ENCODE measurements at regions not wholly inside any gene's neighbourhood (a gene's known extent, or its start where the extent isn't known, plus 50 kb on each side); places are given as distances from the start of the nearest gene placed in this dataset.

- Histone ChIP-seq H3K4me1 (peaks cover 3 to 22% of the 10 kb centered on the region in 2 donors), H3K9me3 (no peaks in the 10 kb centered on the region), H3K27ac (peak overlapping the region; percentile 78 to 86), H3K36me3 (no peaks in the 10 kb centered on the region), H3K4me3 (no peak overlapping the region), H3K27me3 (no peaks in the 10 kb centered on the region)
- DNase-seq (ENCODE audit: low spot score in 2 of 2) = no peak
- intact Hi-C loops (cut with DNase I) = no loop called here
- TF ChIP-seq CTCF (IDR thresholded peaks at IDR 0.05) = no peak
These were observed 65.6 kb upstream of the ERRFI1 start for GRCh38 chr1:8091691-8092090.

DNA sequence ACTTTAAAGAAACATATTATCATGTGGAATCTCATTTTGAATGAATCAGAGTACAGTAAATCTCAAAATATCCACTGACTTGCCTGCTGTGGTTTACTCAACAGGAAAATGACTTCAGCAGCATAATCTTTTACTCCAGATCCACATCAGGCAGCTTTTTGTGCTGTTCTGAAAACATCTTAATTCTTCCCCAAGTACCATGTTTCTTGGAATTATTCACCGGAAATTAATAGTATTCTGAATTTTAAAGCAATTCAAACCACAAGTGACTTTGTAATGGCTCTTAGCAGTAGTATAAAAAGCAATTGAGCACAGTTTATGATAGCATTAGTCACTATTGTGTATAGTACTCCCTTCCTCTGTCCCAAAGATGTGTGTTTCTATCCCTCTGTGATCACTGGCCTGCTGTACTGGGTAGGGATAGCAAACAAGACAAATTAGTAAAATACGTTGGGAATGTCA is 64.2 kb upstream of the ERRFI1 start:
- Histone ChIP-seq H3K36me3 (no peaks in the 10 kb centered on the region), H3K4me3 (no peak overlapping the region), H3K4me1 (peaks cover 0 to 16% of the 10 kb centered on the region in 2 donors), H3K27ac (peak overlapping the region; percentile 78 to 86), H3K27me3 (no peaks in the 10 kb centered on the region), H3K9me3 (no peaks in the 10 kb centered on the region)
- TF ChIP-seq CTCF (IDR thresholded peaks at IDR 0.05) = no peak
- intact Hi-C loops (cut with DNase I) = no loop called here
- DNase-seq (ENCODE audit: low spot score in 2 of 2) = no peak

DNA sequence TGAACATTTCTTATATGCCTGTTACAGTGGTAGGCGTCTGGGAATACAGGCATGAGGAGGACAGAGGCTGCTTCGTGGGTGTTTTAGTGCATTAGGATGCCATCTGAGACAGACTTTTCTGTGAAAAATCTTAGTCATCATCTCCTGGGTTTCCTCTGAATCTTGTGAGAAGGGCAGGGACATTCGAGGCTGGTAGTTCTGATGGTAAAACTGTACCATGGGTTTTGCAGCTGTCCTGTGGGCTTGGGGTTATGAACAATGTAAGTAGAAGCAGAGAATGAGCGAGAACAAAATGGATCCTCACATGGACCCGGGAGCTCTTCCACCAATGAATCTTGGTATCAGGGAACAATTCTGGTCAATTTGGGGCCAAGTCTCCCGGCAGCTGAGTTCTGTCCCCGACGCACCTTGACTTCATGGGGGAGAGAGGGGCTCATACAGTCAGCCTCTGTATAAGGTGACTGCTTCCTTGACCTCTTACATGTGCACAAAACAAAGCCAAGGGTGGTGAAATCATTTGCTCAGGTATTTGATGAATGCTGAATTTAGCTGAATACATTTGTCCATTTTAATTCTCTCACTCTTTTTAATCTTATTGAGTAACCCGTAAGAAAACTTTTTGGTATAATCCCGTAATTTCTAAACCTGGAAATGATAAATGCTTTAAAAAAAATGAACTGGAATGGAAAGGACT is 63.6 kb upstream of the ERRFI1 start:
- no peaks in the 10 kb centered on the region for H3K27me3 ChIP-seq
- DNase-seq (ENCODE audit: low spot score in 2 of 2) = no peak
- no peaks in the 10 kb centered on the region for H3K36me3 ChIP-seq
- H3K4me3 ChIP-seq = no peak overlapping the region
- no peaks in the 10 kb centered on the region for H3K9me3 ChIP-seq
- peaks cover 0 to 16% of the 10 kb centered on the region in 2 donors for H3K4me1 ChIP-seq
- intact Hi-C loops (cut with DNase I) = no loop called here
- H3K27ac ChIP-seq = peak overlapping the region in 1 of 2 donors; percentile 63
- no peak for TF ChIP-seq CTCF (IDR thresholded peaks at IDR 0.05)

DNA sequence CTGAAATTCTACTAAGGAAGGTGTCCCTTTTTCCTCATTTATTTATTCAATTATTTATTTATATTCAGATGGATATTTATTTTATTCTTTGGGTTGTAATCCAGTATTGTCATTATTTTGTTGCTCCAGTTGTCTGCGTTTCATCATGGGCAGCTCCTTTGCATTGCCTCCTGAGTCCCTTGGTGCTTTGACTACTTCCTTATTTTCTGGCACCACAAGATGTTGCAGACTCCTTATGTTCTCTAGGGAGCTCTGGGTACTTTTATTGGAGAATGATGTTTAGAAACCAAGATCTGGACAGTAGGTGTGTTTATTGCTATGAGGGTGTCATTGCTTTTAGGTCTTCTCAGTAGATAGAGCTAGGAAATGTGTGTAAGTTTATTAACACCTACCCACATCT is 59.9 kb upstream of the ERRFI1 start:
- H3K36me3 ChIP-seq = no peaks in the 10 kb centered on the region
- no peak overlapping the region for H3K27ac ChIP-seq
- intact Hi-C loops (cut with DNase I) = no loop called here
- no peak for DNase-seq (ENCODE audit: low spot score in 2 of 2)
- H3K27me3 ChIP-seq = no peaks in the 10 kb centered on the region
- H3K9me3 ChIP-seq = no peaks in the 10 kb centered on the region
- peaks cover 0 to 28% of the 10 kb centered on the region in 2 donors for H3K4me1 ChIP-seq
- H3K4me3 ChIP-seq = no peak overlapping the region
- TF ChIP-seq CTCF (IDR thresholded peaks at IDR 0.05) = no peak

DNA sequence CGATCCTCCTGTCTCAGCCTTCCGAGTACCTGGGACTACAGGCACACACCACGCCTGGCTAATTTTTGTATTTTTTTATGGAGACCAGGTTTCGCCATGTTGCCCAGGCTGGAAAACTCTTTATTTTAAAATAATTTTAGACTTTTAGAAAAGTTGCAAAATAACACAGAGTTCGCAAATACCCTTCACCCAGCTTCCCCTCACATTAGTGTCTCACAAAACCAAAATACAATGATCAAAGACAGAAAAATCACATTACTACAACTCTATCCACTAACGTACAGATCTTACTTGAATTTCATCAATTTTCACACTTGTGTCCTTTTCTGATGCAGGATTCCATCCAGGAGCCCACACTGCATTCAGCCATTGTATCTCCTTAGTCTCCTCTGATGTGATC is 58.8 kb upstream of the ERRFI1 start:
- Histone ChIP-seq H3K27me3 (no peaks in the 10 kb centered on the region), H3K36me3 (no peaks in the 10 kb centered on the region), H3K4me1 (peaks cover 0 to 21% of the 10 kb centered on the region in 2 donors), H3K4me3 (no peak overlapping the region), H3K9me3 (no peaks in the 10 kb centered on the region), H3K27ac (no peak overlapping the region)
- intact Hi-C loops (cut with DNase I) = no loop called here
- DNase-seq (ENCODE audit: low spot score in 2 of 2) = no peak
- TF ChIP-seq CTCF (IDR thresholded peaks at IDR 0.05) = no peak
